ENCODE measurements at regions not wholly inside any gene's neighbourhood (a gene's known extent, or its start where the extent isn't known, plus 50 kb on each side); places are given as distances from the start of the nearest gene placed in this dataset.

- no peak for TF ChIP-seq CTCF (IDR thresholded peaks at IDR 0.05; ENCODE audit: control insufficient read depth, extremely low read depth, insufficient read depth)
- no peak overlapping the region for H3K4me3 ChIP-seq (ENCODE audit: low read depth, low read length)
- DNase-seq (ENCODE audit: low read depth): no peak
These were observed 914.5 kb upstream of the AGA start for GRCh38 chr4:178356725-178357124.

GRCh38 chr4:178385481-178385880, 943.2 kb upstream of the AGA start:
- H3K4me3 ChIP-seq (ENCODE audit: low read depth, low read length): no peak overlapping the region
- DNase-seq (ENCODE audit: low read depth): no peak
- TF ChIP-seq CTCF (IDR thresholded peaks at IDR 0.05; ENCODE audit: control insufficient read depth, extremely low read depth, insufficient read depth): no peak

- no peak for TF ChIP-seq CTCF (IDR thresholded peaks at IDR 0.05; ENCODE audit: control insufficient read depth, extremely low read depth, insufficient read depth)
- no peak for DNase-seq (ENCODE audit: low read depth)
- H3K4me3 ChIP-seq (ENCODE audit: low read depth, low read length): no peak overlapping the region
These were observed 945.5 kb upstream of the AGA start for GRCh38 chr4:178387756-178388155.

GRCh38 chr4:178395798-178396197, 953.6 kb upstream of the AGA start:
- no peak for DNase-seq (ENCODE audit: low read depth)
- H3K4me3 ChIP-seq (ENCODE audit: low read depth, low read length): no peak overlapping the region
- TF ChIP-seq CTCF (IDR thresholded peaks at IDR 0.05; ENCODE audit: control insufficient read depth, extremely low read depth, insufficient read depth): 0 out of 2 replicates have a peak, but pooled peaks have one; percentile 3

DNA sequence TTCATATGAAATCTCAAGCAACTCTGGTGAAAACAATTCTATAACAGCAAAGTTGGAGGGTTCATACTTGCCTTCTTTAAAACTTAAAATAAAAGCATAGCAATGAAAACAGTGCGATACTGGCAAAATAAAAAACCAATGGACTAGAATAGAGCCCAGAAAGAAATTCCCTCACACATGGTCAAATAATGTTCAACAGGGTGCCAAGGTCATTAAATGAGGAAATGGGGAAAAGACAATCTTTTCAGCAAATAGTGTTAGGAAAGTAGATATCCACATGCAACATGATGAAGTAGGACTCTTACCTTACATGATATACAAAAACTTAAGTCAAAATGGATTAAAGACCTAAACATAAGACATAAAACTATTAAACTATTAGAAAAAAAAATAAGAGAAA, 970.2 kb upstream of the AGA start:
- TF ChIP-seq CTCF (IDR thresholded peaks at IDR 0.05; ENCODE audit: control insufficient read depth, extremely low read depth, insufficient read depth): no peak
- no peak overlapping the region for H3K4me3 ChIP-seq (ENCODE audit: low read depth, low read length)
- no peak for DNase-seq (ENCODE audit: low read depth)

DNA sequence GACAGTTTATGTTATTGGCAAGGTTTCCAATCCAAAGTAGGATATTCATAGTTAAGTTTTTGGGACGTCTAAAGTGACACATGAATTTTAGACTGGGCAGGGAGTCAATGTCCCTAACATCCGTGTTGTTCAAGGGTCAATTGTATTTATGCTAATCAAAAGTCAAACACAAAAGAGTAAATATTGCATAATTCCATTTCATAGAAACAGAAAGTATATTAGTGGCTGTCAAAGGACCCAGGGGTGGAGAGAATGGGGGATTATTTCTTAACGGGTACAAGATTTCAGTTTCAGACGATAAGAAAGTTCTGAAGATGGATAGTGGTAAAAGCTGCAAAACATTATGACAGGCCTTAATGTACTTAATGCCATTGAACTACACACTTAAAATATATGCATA, 971.8 kb upstream of the AGA start:
- TF ChIP-seq CTCF (IDR thresholded peaks at IDR 0.05; ENCODE audit: control insufficient read depth, extremely low read depth, insufficient read depth): no peak
- no peak overlapping the region for H3K4me3 ChIP-seq (ENCODE audit: low read depth, low read length)
- DNase-seq (ENCODE audit: low read depth): no peak

DNA sequence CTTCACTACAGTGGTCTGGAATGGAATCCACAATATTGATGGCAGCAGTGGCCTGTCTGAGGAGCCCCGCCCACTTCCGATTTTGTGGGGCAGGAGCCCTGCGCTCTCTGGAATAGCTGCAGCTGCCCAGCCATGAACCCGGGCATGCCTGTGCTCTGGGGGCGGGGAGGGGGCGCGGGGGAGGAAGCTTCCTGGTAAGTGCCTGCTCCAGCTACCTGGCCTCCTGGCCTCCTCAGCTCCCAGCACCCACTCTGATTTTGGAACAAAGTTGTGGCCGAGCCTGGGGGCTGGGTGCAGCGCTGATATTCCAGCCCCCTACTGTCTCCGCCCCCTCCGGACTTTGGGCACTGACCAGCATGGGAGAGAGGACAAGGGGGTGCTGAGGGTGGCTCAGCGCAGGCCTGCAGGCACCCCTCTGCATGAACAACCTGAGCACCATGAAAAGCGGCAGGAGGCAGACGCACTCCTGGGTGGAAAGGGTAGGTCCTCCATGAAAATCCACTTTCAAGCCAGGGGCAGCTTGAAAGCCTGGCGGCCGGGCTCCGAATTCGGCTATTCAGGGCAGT, 972.7 kb upstream of the AGA start:
- no peak overlapping the region for H3K4me3 ChIP-seq (ENCODE audit: low read depth, low read length)
- no peak for DNase-seq (ENCODE audit: low read depth)
- no peak for TF ChIP-seq CTCF (IDR thresholded peaks at IDR 0.05; ENCODE audit: control insufficient read depth, extremely low read depth, insufficient read depth)

Measured in LNCaP clone FGC (cell line).